SK-N-SH (cell line): ENCODE measurements at regions not wholly inside any gene's neighbourhood (a gene's known extent, or its start where the extent isn't known, plus 50 kb on each side); places are given as distances from the start of the nearest gene placed in this dataset.

Experiments
- CTCF ChIA-PET: fragments of 300-600, 350-600 bp; formaldehyde crosslinking; extraction: SDS; loops from one replicate; lab custom pipeline; 2021; lab: Yijun Ruan, JAX
- POLR2A ChIA-PET: fragments of 350-600 bp; sonication (Branson Sonifier 250); formaldehyde crosslinking; extraction: SDS; loops from one replicate; lab custom pipeline; 2020; ENCODE audit warnings: antibody characterized with exemption, inconsistent platforms; lab: Yijun Ruan, JAX
- DNase-seq: peaks from one replicate; pipeline ENCODE4 v3.0.0; 2012
- H2AFZ ChIP-seq: fragments of 200-600 bp; sonication (generic); 2 replicates; pipeline ENCODE4 v1.8.1; 2016; ENCODE audit warnings: antibody characterized with exemption, mild to moderate bottlenecking, low read depth
- H3F3A ChIP-seq: fragments of 200-600 bp; sonication (generic); replicated peaks from 2 replicates; pipeline ENCODE3; 2016; ENCODE audit warnings: antibody characterized with exemption, mild to moderate bottlenecking; ENCODE audit not compliant: insufficient read depth
- H3K27ac ChIP-seq, 2 experiments: fragments of 200-500 bp in 1 of 2; fragments of 200-600 bp in 1 of 2; sonication (Bioruptor generic) in 1 of 2; sonication (generic), shearing (Covaris generic) in 1 of 2; 2 replicates each; pipeline versions ENCODE4 v1.5.1 to v1.6.1; 2014 to 2016; ENCODE audit warnings: low read depth in 2 of 2, inconsistent platforms in 1 of 2, low read length in 1 of 2, mild to moderate bottlenecking in 1 of 2, mixed read lengths in 1 of 2
- H3K27me3 ChIP-seq: fragments of 200-600 bp; sonication (generic), shearing (Covaris generic); 2 replicates; pipeline ENCODE4 v1.6.1; 2016; ENCODE audit warnings: mixed run types; ENCODE audit not compliant: insufficient read depth
- H3K36me3 ChIP-seq, 2 experiments: fragments of 200-500 bp in 1 of 2; fragments of 200-600 bp in 1 of 2; sonication (Bioruptor generic) in 1 of 2; sonication (generic) in 1 of 2; replicated peaks in 1 of 2; 2 replicates each; pipeline versions ENCODE3 to v1.5.1; 2014 to 2016; ENCODE audit warnings: low read length in 1 of 2, mild to moderate bottlenecking in 1 of 2; ENCODE audit not compliant: insufficient read depth in 2 of 2, control insufficient read depth in 1 of 2
- H3K4me1 ChIP-seq, 2 experiments: fragments of 200-500 bp in 1 of 2; fragments of 200-600 bp in 1 of 2; sonication (Bioruptor generic) in 1 of 2; sonication (generic), shearing (Covaris generic) in 1 of 2; 2 replicates each; pipeline versions ENCODE4 v1.5.1 to v1.6.1; 2014 to 2016; ENCODE audit warnings: low read depth in 1 of 2, low read length in 1 of 2, mixed run types in 1 of 2; ENCODE audit not compliant: insufficient read depth in 2 of 2, control insufficient read depth in 1 of 2
- H3K4me2 ChIP-seq: fragments of 200-600 bp; sonication (generic), shearing (Covaris generic); 2 replicates; pipeline ENCODE4 v1.6.1; 2017; ENCODE audit warnings: mixed run types
- H3K4me3 ChIP-seq, 2 experiments: fragments of 200-500 bp in 1 of 2; fragments of 200-600 bp in 1 of 2; sonication (Bioruptor generic) in 1 of 2; sonication (generic), shearing (Covaris generic) in 1 of 2; 2 replicates each; pipeline versions ENCODE4 v1.5.1 to v1.8.1; 2014 to 2016; ENCODE audit warnings: low read depth in 2 of 2, inconsistent platforms in 1 of 2, low read length in 1 of 2, mild to moderate bottlenecking in 1 of 2, mixed read lengths in 1 of 2, moderate library complexity in 1 of 2
- H3K79me2 ChIP-seq: fragments of 200-600 bp; sonication (generic); 2 replicates; pipeline ENCODE4 v1.8.1; 2017; ENCODE audit warnings: mild to moderate bottlenecking; ENCODE audit not compliant: insufficient read depth
- H3K9ac ChIP-seq: fragments of 200-600 bp; sonication (generic); 2 replicates; pipeline ENCODE4 v1.6.1; 2017; ENCODE audit warnings: mixed run types
- H3K9me2 ChIP-seq: fragments of 200-600 bp; sonication (generic); 2 replicates; pipeline ENCODE4 v1.6.1; 2017; ENCODE audit warnings: mixed run types
- H3K9me3 ChIP-seq: fragments of 200-600 bp; sonication (generic); 2 replicates; pipeline ENCODE4 v1.6.1; 2017; ENCODE audit warnings: mixed run types, mild to moderate bottlenecking, moderate library complexity
- H4K20me1 ChIP-seq: fragments of 200-600 bp; sonication (generic); 2 replicates; pipeline ENCODE4 v1.6.1; 2017; ENCODE audit warnings: mild to moderate bottlenecking, mixed run types; ENCODE audit not compliant: insufficient read depth
- GABPA ChIP-seq: IDR thresholded peaks from 2 replicates; pipeline ENCODE4 v1.4.0; 2012; ENCODE audit warnings: low read depth, mild to moderate bottlenecking
- GATA2 ChIP-seq: sonication (generic); formaldehyde crosslinking; IDR thresholded peaks from 2 replicates; pipeline ENCODE4 v1.5.0; 2020; ENCODE audit warnings: mild to moderate bottlenecking, missing genetic modification reagents
- POLR2AphosphoS5 ChIP-seq: IDR thresholded peaks from 2 replicates; pipeline ENCODE4 v1.6.1; 2012; ENCODE audit warnings: low read depth, low read length
- TEAD4 ChIP-seq: IDR thresholded peaks from 2 replicates; pipeline ENCODE4 v1.4.0; 2012; ENCODE audit warnings: mild to moderate bottlenecking, borderline replicate concordance; ENCODE audit not compliant: insufficient read depth
- WGBS: methylation state at CpG from one replicate; pipeline ENCODE4 v1.1.6; 2017; ENCODE audit warnings: low lambda C conversion rate; 5-methylcytosine and 5-hydroxymethylcytosine counted together
- TF ChIP-seq, protein P1 (sequence below): IDR thresholded peaks from 2 replicates; pipeline ENCODE4 v1.4.0; 2012; ENCODE audit warnings: low read depth, borderline replicate concordance
- TF ChIP-seq, protein P2 (sequence below): IDR thresholded peaks from 2 replicates; pipeline ENCODE4 v1.6.1; 2012; ENCODE audit warnings: mild to moderate bottlenecking, low read depth, low read length, moderate library complexity

DNA sequence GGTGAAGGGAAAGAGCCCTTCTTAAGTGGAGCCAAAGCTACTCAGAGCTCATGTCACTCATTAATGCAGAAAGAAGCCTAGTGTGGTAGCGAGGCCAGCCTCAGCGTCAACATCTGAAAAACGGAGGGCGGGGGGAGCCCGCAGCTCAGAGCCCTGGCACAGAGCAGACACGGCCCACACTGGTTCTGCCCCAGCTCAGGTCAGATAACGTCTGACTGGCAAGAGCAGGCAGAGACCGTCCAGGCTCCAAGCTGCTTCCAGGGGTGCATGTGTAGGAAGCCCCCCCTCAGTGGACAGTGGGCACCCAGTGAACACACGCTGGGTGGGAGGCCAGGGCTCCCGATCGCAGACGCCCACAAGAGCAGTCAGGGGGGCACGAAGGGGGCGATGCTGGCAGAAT, 100.8 kb downstream of the SHANK2 start:
- peak; percentile 52 for DNase-seq
- Histone ChIP-seq H3K9me2 (no peaks in the 10 kb centered on the region), H3F3A (no peaks in the 10 kb centered on the region), H3K27ac (no peak overlapping the region), H3K9ac (no peak overlapping the region)
- WGBS, result 48% methylated on average over 10 of the region's 14 CpGs
- TF ChIP-seq GATA2 (CRISPR knock-in tag) (peak; percentile 39; the same call in 1 of the 2 replicates), GABPA (no peak), TEAD4 (no peak)
- TF ChIP-seq, all 33 proteins: peak for 1
- ChIA-PET CTCF (no interaction called here), POLR2A (no interaction called here)
- Histone ChIP-seq H3K4me2 (no peak overlapping the region), H3K36me3 (no peaks in the 10 kb centered on the region), H3K4me3 (no peak overlapping the region), H4K20me1 (no peaks in the 10 kb centered on the region), H3K4me1 (peaks cover 0 to 7% of the 10 kb centered on the region in 2 experiments; a peak in 1 of 4 replicates), H3K9me3 (no peaks in the 10 kb centered on the region), H3K27me3 (no peaks in the 10 kb centered on the region), H3K79me2 (no peaks in the 10 kb centered on the region), H2AFZ (no peak overlapping the region)

GRCh38 chr11:71150859-71151258, 101.5 kb downstream of the SHANK2 start:
- H3K4me2 ChIP-seq, result no peak overlapping the region
- no peaks in the 10 kb centered on the region for H3K36me3 ChIP-seq
- H3K9me2 ChIP-seq, result no peaks in the 10 kb centered on the region
- 0% methylated on average over 1 of the region's 8 CpGs for WGBS
- DNase-seq, result no peak
- H3F3A ChIP-seq, result no peaks in the 10 kb centered on the region
- H3K27ac ChIP-seq, result no peak overlapping the region
- ChIA-PET CTCF (no interaction called here), POLR2A (no interaction called here)
- H3K9me3 ChIP-seq, result no peaks in the 10 kb centered on the region
- H3K79me2 ChIP-seq, result no peaks in the 10 kb centered on the region
- H3K27me3 ChIP-seq, result no peaks in the 10 kb centered on the region
- H3K9ac ChIP-seq, result no peak overlapping the region
- TF ChIP-seq, protein P1, sequence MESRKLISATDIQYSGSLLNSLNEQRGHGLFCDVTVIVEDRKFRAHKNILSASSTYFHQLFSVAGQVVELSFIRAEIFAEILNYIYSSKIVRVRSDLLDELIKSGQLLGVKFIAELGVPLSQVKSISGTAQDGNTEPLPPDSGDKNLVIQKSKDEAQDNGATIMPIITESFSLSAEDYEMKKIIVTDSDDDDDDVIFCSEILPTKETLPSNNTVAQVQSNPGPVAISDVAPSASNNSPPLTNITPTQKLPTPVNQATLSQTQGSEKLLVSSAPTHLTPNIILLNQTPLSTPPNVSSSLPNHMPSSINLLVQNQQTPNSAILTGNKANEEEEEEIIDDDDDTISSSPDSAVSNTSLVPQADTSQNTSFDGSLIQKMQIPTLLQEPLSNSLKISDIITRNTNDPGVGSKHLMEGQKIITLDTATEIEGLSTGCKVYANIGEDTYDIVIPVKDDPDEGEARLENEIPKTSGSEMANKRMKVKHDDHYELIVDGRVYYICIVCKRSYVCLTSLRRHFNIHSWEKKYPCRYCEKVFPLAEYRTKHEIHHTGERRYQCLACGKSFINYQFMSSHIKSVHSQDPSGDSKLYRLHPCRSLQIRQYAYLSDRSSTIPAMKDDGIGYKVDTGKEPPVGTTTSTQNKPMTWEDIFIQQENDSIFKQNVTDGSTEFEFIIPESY, result no peak
- TF ChIP-seq GATA2 (CRISPR knock-in tag), result no peak
- no peak for TF ChIP-seq POLR2AphosphoS5
- TF ChIP-seq, protein P2, sequence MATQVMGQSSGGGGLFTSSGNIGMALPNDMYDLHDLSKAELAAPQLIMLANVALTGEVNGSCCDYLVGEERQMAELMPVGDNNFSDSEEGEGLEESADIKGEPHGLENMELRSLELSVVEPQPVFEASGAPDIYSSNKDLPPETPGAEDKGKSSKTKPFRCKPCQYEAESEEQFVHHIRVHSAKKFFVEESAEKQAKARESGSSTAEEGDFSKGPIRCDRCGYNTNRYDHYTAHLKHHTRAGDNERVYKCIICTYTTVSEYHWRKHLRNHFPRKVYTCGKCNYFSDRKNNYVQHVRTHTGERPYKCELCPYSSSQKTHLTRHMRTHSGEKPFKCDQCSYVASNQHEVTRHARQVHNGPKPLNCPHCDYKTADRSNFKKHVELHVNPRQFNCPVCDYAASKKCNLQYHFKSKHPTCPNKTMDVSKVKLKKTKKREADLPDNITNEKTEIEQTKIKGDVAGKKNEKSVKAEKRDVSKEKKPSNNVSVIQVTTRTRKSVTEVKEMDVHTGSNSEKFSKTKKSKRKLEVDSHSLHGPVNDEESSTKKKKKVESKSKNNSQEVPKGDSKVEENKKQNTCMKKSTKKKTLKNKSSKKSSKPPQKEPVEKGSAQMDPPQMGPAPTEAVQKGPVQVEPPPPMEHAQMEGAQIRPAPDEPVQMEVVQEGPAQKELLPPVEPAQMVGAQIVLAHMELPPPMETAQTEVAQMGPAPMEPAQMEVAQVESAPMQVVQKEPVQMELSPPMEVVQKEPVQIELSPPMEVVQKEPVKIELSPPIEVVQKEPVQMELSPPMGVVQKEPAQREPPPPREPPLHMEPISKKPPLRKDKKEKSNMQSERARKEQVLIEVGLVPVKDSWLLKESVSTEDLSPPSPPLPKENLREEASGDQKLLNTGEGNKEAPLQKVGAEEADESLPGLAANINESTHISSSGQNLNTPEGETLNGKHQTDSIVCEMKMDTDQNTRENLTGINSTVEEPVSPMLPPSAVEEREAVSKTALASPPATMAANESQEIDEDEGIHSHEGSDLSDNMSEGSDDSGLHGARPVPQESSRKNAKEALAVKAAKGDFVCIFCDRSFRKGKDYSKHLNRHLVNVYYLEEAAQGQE, result no peak
- no peaks in the 10 kb centered on the region for H4K20me1 ChIP-seq
- H3K4me3 ChIP-seq, result no peak overlapping the region
- peaks cover 0 to 7% of the 10 kb centered on the region in 2 experiments; a peak in 1 of 4 replicates for H3K4me1 ChIP-seq
- no peak overlapping the region for H2AFZ ChIP-seq
